HepG2 (cell line): ENCODE measurements at regions not wholly inside any gene's neighbourhood (a gene's known extent, or its start where the extent isn't known, plus 50 kb on each side); places are given as distances from the start of the nearest gene placed in this dataset.

Source experiments
- ATAC-seq: fragments of 200-7000 bp; cut with Tn5 transposase; 3 replicates; pipeline ENCODE4 v1.9.1; 2020; ENCODE audit warnings: mild to moderate bottlenecking, moderate library complexity
- BruUV-seq: library from RNA; stranded (reverse); fragments of 400-500 nt; replicated peaks from 2 replicates; lab custom pipeline; 2021; lab: Mats Ljungman, UMichigan
- CTCF ChIA-PET: fragments of 300-600 bp; formaldehyde crosslinking; extraction: SDS; loops from one replicate; lab custom pipeline; 2021; ENCODE audit warnings: low total read pairs, inconsistent platforms, low intra/inter-chr PET ratio; lab: Yijun Ruan, JAX
- POLR2A ChIA-PET: fragments of 350-600 bp; sonication (Branson Sonifier 250); formaldehyde crosslinking; loops from one replicate; lab custom pipeline; 2020; ENCODE audit warnings: antibody characterized with exemption, inconsistent platforms; lab: Yijun Ruan, JAX
- DNase-seq: peaks from one replicate; pipeline ENCODE4 v3.0.0-alpha.2; 2015; ENCODE audit warnings: low spot score
- FAIRE-seq: peaks from 3 replicates; lab custom pipeline; 2011; peaks lifted over from hg19 to GRCh38; lab: Jason Lieb, UNC
- H2AFZ ChIP-seq: one replicate; pipeline ENCODE4 v1.6.1; 2011; ENCODE audit warnings: low read length, inconsistent platforms
- H3K27ac ChIP-seq: fragments of 300-600 bp; 3 replicates; pipeline ENCODE4 v1.8.0; 2011; ENCODE audit warnings: mixed run types, mild to moderate bottlenecking, mixed read lengths, low read length, inconsistent platforms; ENCODE audit not compliant: insufficient read depth; ENCODE audit errors: extremely low read length
- H3K27me3 ChIP-seq, 2 experiments: fragments of 200-600 bp in 1 of 2; 2 replicates in 1 of 2; 3 replicates in 1 of 2; pipeline versions ENCODE4 v1.6.0 to v1.8.0; 2011; ENCODE audit warnings: low read length in 2 of 2, mild to moderate bottlenecking in 2 of 2, moderate library complexity in 2 of 2, inconsistent platforms in 1 of 2; ENCODE audit not compliant: insufficient read depth in 2 of 2, control insufficient read depth in 1 of 2
- H3K36me3 ChIP-seq, 2 experiments: fragments of 200-600 bp in 1 of 2; replicated peaks in 1 of 2; 2 replicates in 1 of 2; 3 replicates in 1 of 2; pipeline versions ENCODE4 v1.5.1 to v1.8.0; 2011; ENCODE audit warnings: low read length in 2 of 2, inconsistent platforms in 1 of 2; ENCODE audit not compliant: insufficient read depth in 2 of 2, control insufficient read depth in 1 of 2
- H3K4me1 ChIP-seq: 2 replicates; pipeline ENCODE4 v1.5.1; 2012; ENCODE audit warnings: low read length, inconsistent platforms; ENCODE audit not compliant: insufficient read depth
- H3K4me2 ChIP-seq: 2 replicates; pipeline ENCODE4 v1.6.0; 2011; ENCODE audit warnings: low read depth, low read length, inconsistent platforms
- H3K4me3 ChIP-seq, 3 experiments: fragments of 200-600 bp in 1 of 3; sonication (generic), shearing (Covaris generic) in 1 of 3; replicated peaks in 1 of 3; 2 replicates each; pipeline ENCODE4 v1.5.1; 2011 to 2016; ENCODE audit warnings: low read length in 3 of 3, inconsistent platforms in 2 of 3, low read depth in 2 of 3, mild to moderate bottlenecking in 2 of 3, control low read depth in 1 of 3, mixed read lengths in 1 of 3; ENCODE audit not compliant: insufficient read depth in 1 of 3
- H3K79me2 ChIP-seq: one replicate; pipeline ENCODE4 v1.6.1; 2011; ENCODE audit warnings: low read length, inconsistent platforms; ENCODE audit not compliant: insufficient read depth
- H3K9ac ChIP-seq: 2 replicates; pipeline ENCODE4 v1.6.0; 2011; ENCODE audit warnings: mild to moderate bottlenecking, low read depth, low read length, inconsistent platforms; ENCODE audit not compliant: insufficient read depth
- H3K9me3 ChIP-seq: 2 replicates; pipeline ENCODE4 v1.5.1; 2012; ENCODE audit warnings: mild to moderate bottlenecking, low read length
- H4K20me1 ChIP-seq: 2 replicates; pipeline ENCODE4 v1.6.0; 2011; ENCODE audit warnings: inconsistent platforms, mild to moderate bottlenecking, low read length, moderate library complexity; ENCODE audit not compliant: insufficient read depth
- ARNT ChIP-seq: fragments of 450-650 bp; IDR thresholded peaks from 2 replicates; pipeline ENCODE4 v1.6.1; 2017
- ELF4 ChIP-seq: sonication (generic); formaldehyde crosslinking; IDR thresholded peaks from 2 replicates; pipeline ENCODE4 v1.5.0; 2020; ENCODE audit warnings: missing genetic modification reagents, mild to moderate bottlenecking, moderate library complexity, borderline replicate concordance
- POGZ ChIP-seq: sonication (generic); formaldehyde crosslinking; IDR thresholded peaks from 2 replicates; pipeline ENCODE4 v1.4.0; 2020; ENCODE audit warnings: mild to moderate bottlenecking, missing genetic modification reagents
- RBFOX2 ChIP-seq: fragments of 200-400 bp; formaldehyde crosslinking; IDR thresholded peaks from 2 replicates; pipeline ENCODE4 v1.6.1; 2017; ENCODE audit warnings: low read depth, mild to moderate bottlenecking, low read length
- SALL1 ChIP-seq: sonication (generic); formaldehyde crosslinking; IDR thresholded peaks from 2 replicates; pipeline ENCODE4 v1.8.0; 2022; ENCODE audit warnings: mild to moderate bottlenecking, missing genetic modification reagents
- TP53 ChIP-seq: sonication (generic); formaldehyde crosslinking; conservative IDR thresholded peaks from 2 replicates; pipeline ENCODE4 v1.4.0; 2020; ENCODE audit warnings: missing genetic modification reagents
- ZNF274 ChIP-seq: sonication (generic); formaldehyde crosslinking; IDR thresholded peaks from 2 replicates; pipeline ENCODE4 v1.5.1; 2020; ENCODE audit warnings: mild to moderate bottlenecking, missing genetic modification reagents
- ZNF350 ChIP-seq: sonication (generic); formaldehyde crosslinking; IDR thresholded peaks from 2 replicates; pipeline ENCODE4 v1.4.0; 2020; ENCODE audit warnings: mild to moderate bottlenecking, low read depth, missing genetic modification reagents, borderline replicate concordance
- ZNF546 ChIP-seq: sonication (generic); formaldehyde crosslinking; conservative IDR thresholded peaks from 2 replicates; pipeline ENCODE4 v1.8.1; 2023; ENCODE audit warnings: mild to moderate bottlenecking, missing genetic modification reagents
- ZNF790 ChIP-seq: sonication (generic); formaldehyde crosslinking; IDR thresholded peaks from 2 replicates; pipeline ENCODE4 v1.8.0; 2022; ENCODE audit warnings: missing genetic modification reagents, mild to moderate bottlenecking, borderline replicate concordance
- WGBS: methylation state at CpG from one replicate; pipeline ENCODE4 v1.1.6; 2017; ENCODE audit warnings: low lambda C conversion rate; 5-methylcytosine and 5-hydroxymethylcytosine counted together
- in situ Hi-C: cut with HindIII; loops from 2 replicates; pipeline ENCODE4 v1.10.0; 2017; ENCODE audit warnings: low pct_unique_long_range_greater_than_20kb; ENCODE audit not compliant: extremely low pct_ligation_motif_present
- intact Hi-C: fragments of 100-400 bp; cut with micrococcal nuclease; formaldehyde crosslinking; loops from one replicate; pipeline ENCODE4 v1.10.0; 2022; ENCODE audit not compliant: unreplicated experiment
- TF ChIP-seq, protein P1 (sequence below): sonication (generic); formaldehyde crosslinking; IDR thresholded peaks from 2 replicates; pipeline ENCODE4 v1.4.0; 2020; ENCODE audit warnings: missing genetic modification reagents, borderline replicate concordance

DNA sequence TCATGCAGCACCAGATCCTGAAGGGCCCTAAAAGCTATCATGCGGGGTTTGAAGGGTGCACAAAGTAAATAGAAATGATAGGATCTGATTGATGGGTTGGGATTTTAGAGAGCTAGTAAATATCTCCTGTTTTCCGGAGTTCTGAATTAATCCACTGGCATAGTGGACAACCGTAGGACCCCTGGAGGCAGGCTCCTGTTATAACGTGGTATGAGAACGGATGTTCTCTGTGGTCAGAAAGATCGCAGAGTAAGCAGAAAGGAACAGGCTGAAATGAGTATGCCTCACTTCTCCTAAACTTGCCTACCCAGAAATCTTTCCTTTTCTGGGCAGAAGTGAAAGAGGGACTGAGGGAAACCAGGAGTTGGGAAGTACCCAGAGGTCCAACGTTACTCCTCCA is 470.8 kb downstream of the AJAP1 start:
- Histone ChIP-seq H4K20me1 (no peaks in the 10 kb centered on the region), H3K4me1 (no peaks in the 10 kb centered on the region), H3K27ac (no peak overlapping the region), H3K36me3 (no peaks in the 10 kb centered on the region), H3K27me3 (no peaks in the 10 kb centered on the region)
- CTCF ChIA-PET: no interaction called here
- 2% methylated on average over 7 of the region's 7 CpGs for WGBS
- FAIRE-seq: no peak
- no peak for TF ChIP-seq TP53 (CRISPR knock-in tag)
- TF ChIP-seq POGZ (CRISPR knock-in tag): no peak
- no peak for TF ChIP-seq RBFOX2
- no peak for TF ChIP-seq ZNF790 (CRISPR knock-in tag)
- TF ChIP-seq, protein P1, sequence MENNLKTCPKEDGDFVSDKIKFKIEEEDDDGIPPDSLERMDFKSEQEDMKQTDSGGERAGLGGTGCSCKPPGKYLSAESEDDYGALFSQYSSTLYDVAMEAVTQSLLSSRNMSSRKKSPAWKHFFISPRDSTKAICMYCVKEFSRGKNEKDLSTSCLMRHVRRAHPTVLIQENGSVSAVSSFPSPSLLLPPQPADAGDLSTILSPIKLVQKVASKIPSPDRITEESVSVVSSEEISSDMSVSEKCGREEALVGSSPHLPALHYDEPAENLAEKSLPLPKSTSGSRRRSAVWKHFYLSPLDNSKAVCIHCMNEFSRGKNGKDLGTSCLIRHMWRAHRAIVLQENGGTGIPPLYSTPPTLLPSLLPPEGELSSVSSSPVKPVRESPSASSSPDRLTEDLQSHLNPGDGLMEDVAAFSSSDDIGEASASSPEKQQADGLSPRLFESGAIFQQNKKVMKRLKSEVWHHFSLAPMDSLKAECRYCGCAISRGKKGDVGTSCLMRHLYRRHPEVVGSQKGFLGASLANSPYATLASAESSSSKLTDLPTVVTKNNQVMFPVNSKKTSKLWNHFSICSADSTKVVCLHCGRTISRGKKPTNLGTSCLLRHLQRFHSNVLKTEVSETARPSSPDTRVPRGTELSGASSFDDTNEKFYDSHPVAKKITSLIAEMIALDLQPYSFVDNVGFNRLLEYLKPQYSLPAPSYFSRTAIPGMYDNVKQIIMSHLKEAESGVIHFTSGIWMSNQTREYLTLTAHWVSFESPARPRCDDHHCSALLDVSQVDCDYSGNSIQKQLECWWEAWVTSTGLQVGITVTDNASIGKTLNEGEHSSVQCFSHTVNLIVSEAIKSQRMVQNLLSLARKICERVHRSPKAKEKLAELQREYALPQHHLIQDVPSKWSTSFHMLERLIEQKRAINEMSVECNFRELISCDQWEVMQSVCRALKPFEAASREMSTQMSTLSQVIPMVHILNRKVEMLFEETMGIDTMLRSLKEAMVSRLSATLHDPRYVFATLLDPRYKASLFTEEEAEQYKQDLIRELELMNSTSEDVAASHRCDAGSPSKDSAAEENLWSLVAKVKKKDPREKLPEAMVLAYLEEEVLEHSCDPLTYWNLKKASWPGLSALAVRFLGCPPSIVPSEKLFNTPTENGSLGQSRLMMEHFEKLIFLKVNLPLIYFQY: no peak
- TF ChIP-seq SALL1 (CRISPR knock-in tag): no peak
- TF ChIP-seq ELF4 (CRISPR knock-in tag): no peak
- TF ChIP-seq ZNF350 (CRISPR knock-in tag): no peak
- no peak for TF ChIP-seq ZNF546 (CRISPR knock-in tag)
- TF ChIP-seq ARNT: no peak
- no peak for TF ChIP-seq ZNF274 (CRISPR knock-in tag)
- TF ChIP-seq, all 625 proteins: peak for 0
- H3K9ac ChIP-seq: no peak overlapping the region
- POLR2A ChIA-PET: no interaction called here
- BruUV-seq: no TSS peak
- H3K4me3 ChIP-seq: no peak overlapping the region
- H2AFZ ChIP-seq: no peak overlapping the region
- intact Hi-C loops (no loop called here), in situ Hi-C loops (no loop called here)
- H3K4me2 ChIP-seq: no peak overlapping the region
- H3K79me2 ChIP-seq: no peaks in the 10 kb centered on the region
- no peak for DNase-seq
- ATAC-seq: no peak
- peaks cover 37% of the 10 kb centered on the region for H3K9me3 ChIP-seq
